GM23338 (cell line): ENCODE measurements at regions not wholly inside any gene's neighbourhood (a gene's known extent, or its start where the extent isn't known, plus 50 kb on each side); places are given as distances from the start of the nearest gene placed in this dataset.

Source experiments
- ATAC-seq: fragments of 200-7000 bp; cut with Tn5 transposase; 3 replicates; pipeline ENCODE4 v1.9.1; 2020
- DNase-seq: peaks from one replicate; pipeline ENCODE4 v3.0.0-alpha.2; 2015; ENCODE audit warnings: low spot score
- H2AFZ ChIP-seq: fragments of 200-600 bp; sonication (generic); 2 replicates; pipeline ENCODE4 v1.8.0; 2016; ENCODE audit warnings: antibody characterized with exemption, mild to moderate bottlenecking, moderate library complexity
- H3F3A ChIP-seq: fragments of 200-600 bp; sonication (generic); replicated peaks from 2 replicates; pipeline ENCODE4 v1.8.0; 2017; ENCODE audit warnings: antibody characterized with exemption, mixed run types, low read depth
- H3K27ac ChIP-seq: fragments of 200-600 bp; sonication (generic); 2 replicates; pipeline ENCODE4 v1.6.1; 2016; ENCODE audit warnings: low read depth
- H3K27me3 ChIP-seq: fragments of 200-600 bp; sonication (generic); 2 replicates; pipeline ENCODE4 v1.8.0; 2016; ENCODE audit warnings: mild to moderate bottlenecking, mixed run types, moderate library complexity; ENCODE audit not compliant: insufficient read depth
- H3K36me3 ChIP-seq: fragments of 200-600 bp; sonication (generic); 2 replicates; pipeline ENCODE4 v1.8.0; 2016; ENCODE audit warnings: mild to moderate bottlenecking; ENCODE audit not compliant: insufficient read depth
- H3K4me1 ChIP-seq: fragments of 200-600 bp; sonication (generic); 2 replicates; pipeline ENCODE4 v1.8.0; 2016; ENCODE audit warnings: mild to moderate bottlenecking, moderate library complexity; ENCODE audit not compliant: insufficient read depth
- H3K4me2 ChIP-seq: fragments of 200-600 bp; sonication (generic); 2 replicates; pipeline ENCODE4 v1.7.1; 2017; ENCODE audit warnings: mixed run types
- H3K4me3 ChIP-seq: fragments of 200-600 bp; sonication (generic); 2 replicates; pipeline ENCODE4 v1.6.1; 2016; ENCODE audit warnings: mixed run types
- H3K79me2 ChIP-seq: fragments of 200-600 bp; sonication (generic); replicated peaks from 2 replicates; pipeline ENCODE4 v1.8.0; 2017; ENCODE audit warnings: mild to moderate bottlenecking; ENCODE audit not compliant: insufficient read depth
- H3K9me2 ChIP-seq: fragments of 200-600 bp; sonication (generic); 2 replicates; pipeline ENCODE4 v1.8.0; 2017; ENCODE audit not compliant: insufficient read depth
- H4K20me1 ChIP-seq: fragments of 200-600 bp; sonication (generic); replicated peaks from 2 replicates; pipeline ENCODE4 v1.8.0; 2017; ENCODE audit warnings: mild to moderate bottlenecking; ENCODE audit not compliant: insufficient read depth
- H3K27ac Mint-ChIP-seq: 2 replicates; pipeline ENCODE4 v1.8.0; 2020; ENCODE audit warnings: inconsistent platforms, mild to moderate bottlenecking, moderate library complexity, mixed read lengths
- H3K27me3 Mint-ChIP-seq: 3 replicates; pipeline ENCODE4 v1.8.0; 2022; ENCODE audit warnings: low read depth, mild to moderate bottlenecking, moderate library complexity, mixed read lengths, inconsistent platforms; ENCODE audit not compliant: insufficient read depth, poor library complexity
- H3K36me3 Mint-ChIP-seq: 3 replicates; pipeline ENCODE4 v1.8.0; 2021; ENCODE audit warnings: low read depth, mild to moderate bottlenecking, inconsistent platforms, moderate library complexity, mixed read lengths
- H3K4me1 Mint-ChIP-seq: 3 replicates; pipeline ENCODE4 v1.8.0; 2020; ENCODE audit warnings: mild to moderate bottlenecking, inconsistent platforms, mixed read lengths
- H3K4me3 Mint-ChIP-seq: 3 replicates; pipeline ENCODE4 v1.8.0; 2021; ENCODE audit warnings: moderate library complexity, mild to moderate bottlenecking, inconsistent platforms, mixed read lengths
- H3K9me3 Mint-ChIP-seq: 3 replicates; pipeline ENCODE4 v1.8.0; 2020; ENCODE audit warnings: moderate library complexity, mild to moderate bottlenecking, inconsistent platforms, mixed read lengths
- CREB1 ChIP-seq: fragments of 250-450 bp; sonication (Bioruptor Pico); IDR thresholded peaks from 2 replicates; pipeline ENCODE4 v1.5.0; 2020; ENCODE audit warnings: low read depth, mild to moderate bottlenecking, moderate library complexity
- CTCF ChIP-seq, 2 experiments: fragments of 200-600 bp in 1 of 2; sonication (generic) in 1 of 2; conservative IDR thresholded peaks; 2 replicates each; pipeline versions ENCODE4 v1.5.1 to v1.6.1; 2016 to 2017; ENCODE audit warnings: antibody characterized with exemption in 2 of 2, low read depth in 2 of 2, mild to moderate bottlenecking in 2 of 2, moderate library complexity in 1 of 2
- ETS1 ChIP-seq: IDR thresholded peaks from 2 replicates; pipeline ENCODE4 v1.6.1; 2016; ENCODE audit warnings: antibody characterized with exemption
- EZH2 ChIP-seq: fragments of 200-600 bp; sonication (generic); IDR thresholded peaks from one replicate; pipeline ENCODE4 v1.8.0; 2017; ENCODE audit warnings: antibody characterized with exemption, mild to moderate bottlenecking, low read depth; ENCODE audit not compliant: unreplicated experiment
- EZH2phosphoT487 ChIP-seq: fragments of 200-600 bp; sonication (generic); IDR thresholded peaks from one replicate; pipeline ENCODE4 v1.8.1; 2018; ENCODE audit warnings: antibody characterized with exemption; ENCODE audit not compliant: unreplicated experiment
- JUNB ChIP-seq: IDR thresholded peaks from one replicate; pipeline ENCODE4 v1.6.1; 2016; ENCODE audit warnings: antibody characterized with exemption; ENCODE audit not compliant: unreplicated experiment
- NANOG ChIP-seq: IDR thresholded peaks from 2 replicates; pipeline ENCODE4 v1.6.1; 2016; ENCODE audit warnings: antibody characterized with exemption, borderline replicate concordance
- POLR2AphosphoS5 ChIP-seq: IDR thresholded peaks from 2 replicates; pipeline ENCODE4 v1.6.1; 2016; ENCODE audit warnings: antibody characterized with exemption, low read depth
- REST ChIP-seq: IDR thresholded peaks from one replicate; pipeline ENCODE4 v1.6.1; 2018; ENCODE audit warnings: antibody characterized with exemption; ENCODE audit not compliant: unreplicated experiment
- STAT1 ChIP-seq: IDR thresholded peaks from one replicate; pipeline ENCODE4 v1.6.1; 2016; ENCODE audit warnings: antibody characterized with exemption; ENCODE audit not compliant: unreplicated experiment
- ZNF331 ChIP-seq: fragments of 250-450 bp; sonication (Bioruptor Pico); IDR thresholded peaks from 2 replicates; pipeline ENCODE4 v1.5.0; 2020; ENCODE audit warnings: low read depth, mild to moderate bottlenecking, moderate library complexity

GRCh38 chrX:122878269-122878668 is 305.8 kb upstream of the GRIA3 start:
- H3K79me2 ChIP-seq: no peaks in the 10 kb centered on the region
- H3K4me2 ChIP-seq: no peak overlapping the region
- Mint-ChIP-seq H3K4me1 (peaks cover 15% of the 10 kb centered on the region), H3K27ac (no peak overlapping the region), H3K9me3 (peaks cover 3% of the 10 kb centered on the region; the same call in 1 of the 3 replicates), H3K4me3 (no peak overlapping the region), H3K36me3 (no peaks in the 10 kb centered on the region; the same call in 2 of the 3 replicates), H3K27me3 (no peaks in the 10 kb centered on the region)
- H3K4me3 ChIP-seq: no peak overlapping the region
- no peaks in the 10 kb centered on the region for H3K27me3 ChIP-seq
- H3F3A ChIP-seq: no peaks in the 10 kb centered on the region
- H3K9me2 ChIP-seq: no peaks in the 10 kb centered on the region
- H3K4me1 ChIP-seq: no peaks in the 10 kb centered on the region; the same call in 1 of the 2 replicates
- no peak for ATAC-seq
- TF ChIP-seq EZH2 (no peak), POLR2AphosphoS5 (no peak), JUNB (no peak), CTCF (conservative IDR thresholded peaks at IDR 0.05; ENCODE audit: low read depth in 2 of 2) (no peak), CREB1 (CRISPR knock-in tag) (no peak), ETS1 (no peak), REST (no peak), EZH2phosphoT487 (no peak), NANOG (no peak), ZNF331 (CRISPR knock-in tag) (no peak), STAT1 (no peak)
- H3K36me3 ChIP-seq: no peaks in the 10 kb centered on the region
- no peak for DNase-seq
- H3K27ac ChIP-seq: no peak overlapping the region
- no peaks in the 10 kb centered on the region for H4K20me1 ChIP-seq
- no peak overlapping the region for H2AFZ ChIP-seq
